SK-N-SH treated with all-trans-retinoic acid at 6 μM for 48 hours (cell line): ENCODE measurements at regions not wholly inside any gene's neighbourhood (a gene's known extent, or its start where the extent isn't known, plus 50 kb on each side); places are given as distances from the start of the nearest gene placed in this dataset.

Experiments
- ATAC-seq: fragments of 200-7000 bp; cut with Tn5 transposase; 3 replicates; pipeline ENCODE4 v1.9.1; 2020; ENCODE audit warnings: mild to moderate bottlenecking, moderate library complexity
- ARNTL ChIP-seq: fragments of 450-650 bp; formaldehyde crosslinking; IDR thresholded peaks from 2 replicates; pipeline ENCODE4 v1.5.0; 2020; ENCODE audit warnings: low read depth, mild to moderate bottlenecking, moderate library complexity, borderline replicate concordance
- BACH2 ChIP-seq: fragments of 250-450 bp; sonication (Bioruptor Pico); IDR thresholded peaks from 2 replicates; pipeline ENCODE4 v1.9.0; 2021; ENCODE audit warnings: mild to moderate bottlenecking, borderline replicate concordance
- CREB5 ChIP-seq: fragments of 250-450 bp; sonication (Bioruptor Pico); IDR thresholded peaks from 2 replicates; pipeline ENCODE4 v1.5.1; 2020; ENCODE audit warnings: low read depth, mild to moderate bottlenecking, moderate library complexity
- CSRNP3 ChIP-seq: fragments of 250-450 bp; sonication (Bioruptor Pico); IDR thresholded peaks from 2 replicates; pipeline ENCODE4 v1.5.1; 2021; ENCODE audit warnings: mild to moderate bottlenecking, moderate library complexity
- ESRRG ChIP-seq: fragments of 250-450 bp; sonication (Bioruptor Pico); IDR thresholded peaks from 2 replicates; pipeline ENCODE4 v1.6.1; 2021; ENCODE audit warnings: mild to moderate bottlenecking
- GLIS3 ChIP-seq: fragments of 250-450 bp; sonication (Bioruptor Pico); IDR thresholded peaks from 2 replicates; pipeline ENCODE4 v1.5.0; 2020; ENCODE audit warnings: mild to moderate bottlenecking, moderate library complexity
- ISL1 ChIP-seq: fragments of 250-450 bp; sonication (Bioruptor Pico); IDR thresholded peaks from 2 replicates; pipeline ENCODE4 v2.1.2; 2022; ENCODE audit warnings: mild to moderate bottlenecking, moderate library complexity
- OSR1 ChIP-seq: fragments of 250-450 bp; sonication (Bioruptor Pico); IDR thresholded peaks from 2 replicates; pipeline ENCODE4 v1.8.0; 2022; ENCODE audit warnings: moderate library complexity, mild to moderate bottlenecking, inconsistent platforms
- PATZ1 ChIP-seq: fragments of 250-450 bp; sonication (Bioruptor Pico); IDR thresholded peaks from 2 replicates; pipeline ENCODE4 v1.8.0; 2020; ENCODE audit warnings: mild to moderate bottlenecking, moderate library complexity, borderline replicate concordance
- POU6F1 ChIP-seq: fragments of 250-450 bp; sonication (Bioruptor Pico); IDR thresholded peaks from 2 replicates; pipeline ENCODE4 v1.8.0; 2021; ENCODE audit warnings: low read depth, mild to moderate bottlenecking, moderate library complexity, borderline replicate concordance
- PPARA ChIP-seq: fragments of 250-450 bp; sonication (Bioruptor Pico); IDR thresholded peaks from 2 replicates; pipeline ENCODE4 v1.5.0; 2020; ENCODE audit warnings: mild to moderate bottlenecking, borderline replicate concordance
- RARB ChIP-seq: fragments of 250-450 bp; sonication (Bioruptor Pico); IDR thresholded peaks from 2 replicates; pipeline ENCODE4 v1.8.0; 2021; ENCODE audit warnings: mild to moderate bottlenecking, moderate library complexity
- SNAI2 ChIP-seq: fragments of 250-450 bp; sonication (Bioruptor Pico); IDR thresholded peaks from 2 replicates; pipeline ENCODE4 v1.5.0; 2020; ENCODE audit warnings: mild to moderate bottlenecking, moderate library complexity
- TCF4 ChIP-seq: fragments of 250-450 bp; sonication (Bioruptor Pico); IDR thresholded peaks from 2 replicates; pipeline ENCODE4 v1.8.0; 2021; ENCODE audit warnings: mild to moderate bottlenecking, moderate library complexity, borderline replicate concordance
- TOX ChIP-seq: fragments of 250-450 bp; sonication (Bioruptor Pico); IDR thresholded peaks from 2 replicates; pipeline ENCODE4 v1.8.0; 2021; ENCODE audit warnings: mild to moderate bottlenecking, moderate library complexity, borderline replicate concordance
- TSHZ2 ChIP-seq: fragments of 250-450 bp; sonication (Bioruptor Pico); IDR thresholded peaks from 2 replicates; pipeline ENCODE4 v1.5.0; 2020; ENCODE audit warnings: mild to moderate bottlenecking, moderate library complexity
- ZC3H10 ChIP-seq: fragments of 250-450 bp; sonication (Bioruptor Pico); IDR thresholded peaks from 2 replicates; pipeline ENCODE4 v1.5.1; 2021; ENCODE audit warnings: mild to moderate bottlenecking, moderate library complexity
- ZFP3 ChIP-seq: fragments of 250-450 bp; sonication (Bioruptor Pico); IDR thresholded peaks from 2 replicates; pipeline ENCODE4 v1.5.0; 2020; ENCODE audit warnings: mild to moderate bottlenecking, moderate library complexity
- ZFP30 ChIP-seq: fragments of 450-650 bp; formaldehyde crosslinking; IDR thresholded peaks from 2 replicates; pipeline ENCODE4 v1.5.0; 2022; ENCODE audit warnings: mild to moderate bottlenecking, moderate library complexity
- ZNF565 ChIP-seq: fragments of 450-650 bp; formaldehyde crosslinking; conservative IDR thresholded peaks from 2 replicates; pipeline ENCODE4 v1.5.0; 2020; ENCODE audit warnings: low read depth, mild to moderate bottlenecking, moderate library complexity
- ZNF8 ChIP-seq: fragments of 450-650 bp; formaldehyde crosslinking; IDR thresholded peaks from 2 replicates; pipeline ENCODE4 v1.5.0; 2020; ENCODE audit warnings: mild to moderate bottlenecking, moderate library complexity

GRCh38 chr12:25637752-25638151, 84.7 kb upstream of the LMNTD1 start:
- TF ChIP-seq CREB5 (no peak), GLIS3 (CRISPR knock-in tag) (no peak), RARB (CRISPR knock-in tag) (no peak), BACH2 (CRISPR knock-in tag) (no peak), TCF4 (CRISPR knock-in tag) (no peak), TSHZ2 (CRISPR knock-in tag) (no peak), ARNTL (no peak), OSR1 (CRISPR knock-in tag) (no peak), POU6F1 (CRISPR knock-in tag) (no peak), ZC3H10 (CRISPR knock-in tag) (no peak), ZNF8 (CRISPR knock-in tag) (no peak), PATZ1 (CRISPR knock-in tag) (no peak), CSRNP3 (CRISPR knock-in tag) (no peak)
- no peak for ATAC-seq

GRCh38 chr12:25639406-25639805, 86.3 kb upstream of the LMNTD1 start:
- TF ChIP-seq BACH2 (CRISPR knock-in tag), result no peak
- TF ChIP-seq ARNTL, result no peak
- TF ChIP-seq TOX, result no peak
- TF ChIP-seq ZNF8 (CRISPR knock-in tag), result no peak
- no peak for TF ChIP-seq GLIS3 (CRISPR knock-in tag)
- TF ChIP-seq TSHZ2 (CRISPR knock-in tag), result no peak
- TF ChIP-seq SNAI2 (CRISPR knock-in tag), result no peak
- no peak for TF ChIP-seq ISL1
- TF ChIP-seq ZNF565, result no peak
- no peak for TF ChIP-seq ZFP3
- no peak for TF ChIP-seq OSR1 (CRISPR knock-in tag)
- TF ChIP-seq ESRRG (CRISPR knock-in tag), result no peak
- TF ChIP-seq CSRNP3 (CRISPR knock-in tag), result no peak
- no peak for TF ChIP-seq PPARA (CRISPR knock-in tag)
- no peak for TF ChIP-seq ZFP30
- TF ChIP-seq PATZ1 (CRISPR knock-in tag), result no peak
- TF ChIP-seq TCF4 (CRISPR knock-in tag), result no peak
- no peak for ATAC-seq
